ENCODE measurements at regions not wholly inside any gene's neighbourhood (a gene's known extent, or its start where the extent isn't known, plus 50 kb on each side); places are given as distances from the start of the nearest gene placed in this dataset.

GRCh38 chr17:56076980-56077379 is 76.3 kb upstream of the ANKFN1 start:
- Histone ChIP-seq H3K36me3 (no peaks in the 10 kb centered on the region), H3K27ac (no peak overlapping the region), H3K27me3 (no peaks in the 10 kb centered on the region), H3K9me3 (peaks cover 0 to 12% (median 0%) of the 10 kb centered on the region in 3 donors), H3K4me1 (no peaks in the 10 kb centered on the region), H3K4me3 (no peak overlapping the region)
- no peak for ATAC-seq
- TF ChIP-seq CTCF (IDR thresholded peaks at IDR 0.05) (no peak), POLR2AphosphoS5 (IDR thresholded peaks at IDR 0.05) (no peak), EP300 (IDR thresholded peaks at IDR 0.05) (no peak), POLR2A (IDR thresholded peaks at IDR 0.05) (no peak)

- Histone ChIP-seq H3K36me3 (no peaks in the 10 kb centered on the region), H3K27me3 (no peaks in the 10 kb centered on the region), H3K4me1 (no peaks in the 10 kb centered on the region), H3K4me3 (no peak overlapping the region), H3K9me3 (no peaks in the 10 kb centered on the region), H3K27ac (no peak overlapping the region)
- 73 to 76% methylated on average over 2 of the region's 2 CpGs for whole genome bisulfite sequencing, 2 donors (ENCODE audit: low coverage in 1 of 2)
- no peak for TF ChIP-seq POLR2AphosphoS5 (IDR thresholded peaks at IDR 0.05)
- TF ChIP-seq CTCF (IDR thresholded peaks at IDR 0.05) = no peak
- TF ChIP-seq EP300 (IDR thresholded peaks at IDR 0.05) = no peak
- no peak for TF ChIP-seq POLR2A (IDR thresholded peaks at IDR 0.05)
- ATAC-seq = no peak
Observed at GRCh38 chr17:56083475-56083874, 69.8 kb upstream of the ANKFN1 start.

- Histone ChIP-seq H3K36me3 (no peaks in the 10 kb centered on the region), H3K27me3 (no peaks in the 10 kb centered on the region), H3K4me1 (no peaks in the 10 kb centered on the region), H3K4me3 (no peak overlapping the region), H3K27ac (no peak overlapping the region), H3K9me3 (no peaks in the 10 kb centered on the region)
- ATAC-seq = no peak
- 88 to 100% methylated on average over 3 of the region's 3 CpGs for whole genome bisulfite sequencing, 2 donors (ENCODE audit: low coverage in 1 of 2)
- no peak for TF ChIP-seq POLR2AphosphoS5 (IDR thresholded peaks at IDR 0.05)
- TF ChIP-seq EP300 (IDR thresholded peaks at IDR 0.05) = no peak
- no peak for TF ChIP-seq CTCF (IDR thresholded peaks at IDR 0.05)
- no peak for TF ChIP-seq POLR2A (IDR thresholded peaks at IDR 0.05)
Observed at GRCh38 chr17:56085576-56086267, 67.6 kb upstream of the ANKFN1 start.

- no peaks in the 10 kb centered on the region for H3K36me3 ChIP-seq
- no peak overlapping the region for H3K27ac ChIP-seq
- ATAC-seq = no peak
- H3K9me3 ChIP-seq = no peaks in the 10 kb centered on the region
- H3K27me3 ChIP-seq = no peaks in the 10 kb centered on the region
- no peaks in the 10 kb centered on the region for H3K4me1 ChIP-seq
- TF ChIP-seq EP300 (IDR thresholded peaks at IDR 0.05) = no peak
- TF ChIP-seq POLR2A (IDR thresholded peaks at IDR 0.05) = no peak
- TF ChIP-seq POLR2AphosphoS5 (IDR thresholded peaks at IDR 0.05) = no peak
- no peak for TF ChIP-seq CTCF (IDR thresholded peaks at IDR 0.05)
- no peak overlapping the region for H3K4me3 ChIP-seq
- WGBS, 2 donors (ENCODE audit: low coverage in 1 of 2) = 70 to 74% methylated on average over 3 of the region's 3 CpGs
Observed at GRCh38 chr17:56087199-56087598, 66.1 kb upstream of the ANKFN1 start.

- ATAC-seq = no peak
- 57 to 73% methylated on average over 3 of the region's 3 CpGs for WGBS, 2 donors (ENCODE audit: low coverage in 1 of 2)
- no peak for TF ChIP-seq POLR2AphosphoS5 (IDR thresholded peaks at IDR 0.05)
- no peak for TF ChIP-seq EP300 (IDR thresholded peaks at IDR 0.05)
- no peak for TF ChIP-seq CTCF (IDR thresholded peaks at IDR 0.05)
- no peak for TF ChIP-seq POLR2A (IDR thresholded peaks at IDR 0.05)
- no peak overlapping the region for H3K4me3 ChIP-seq
- no peak overlapping the region for H3K27ac ChIP-seq
- H3K9me3 ChIP-seq = no peaks in the 10 kb centered on the region
- H3K27me3 ChIP-seq = no peaks in the 10 kb centered on the region
- no peaks in the 10 kb centered on the region for H3K36me3 ChIP-seq
- H3K4me1 ChIP-seq = no peaks in the 10 kb centered on the region
Observed at GRCh38 chr17:56096026-56096810, 57.1 kb upstream of the ANKFN1 start.
